LNCaP clone FGC (cell line): ENCODE measurements at regions not wholly inside any gene's neighbourhood (a gene's known extent, or its start where the extent isn't known, plus 50 kb on each side); places are given as distances from the start of the nearest gene placed in this dataset.

Experiments used
- DNase-seq: peaks from one replicate; pipeline ENCODE4 v3.0.0-alpha.2; 2011; ENCODE audit warnings: low read depth
- H3K4me3 ChIP-seq: 2 replicates; pipeline ENCODE4 v1.5.1; 2011; ENCODE audit warnings: mild to moderate bottlenecking, low read depth, low read length, control low read depth
- TF ChIP-seq, protein P1 (sequence below): IDR thresholded peaks from 2 replicates; pipeline ENCODE4 v1.5.1; 2012; ENCODE audit warnings: mild to moderate bottlenecking; ENCODE audit not compliant: control insufficient read depth, insufficient read depth; ENCODE audit errors: extremely low read depth

DNA sequence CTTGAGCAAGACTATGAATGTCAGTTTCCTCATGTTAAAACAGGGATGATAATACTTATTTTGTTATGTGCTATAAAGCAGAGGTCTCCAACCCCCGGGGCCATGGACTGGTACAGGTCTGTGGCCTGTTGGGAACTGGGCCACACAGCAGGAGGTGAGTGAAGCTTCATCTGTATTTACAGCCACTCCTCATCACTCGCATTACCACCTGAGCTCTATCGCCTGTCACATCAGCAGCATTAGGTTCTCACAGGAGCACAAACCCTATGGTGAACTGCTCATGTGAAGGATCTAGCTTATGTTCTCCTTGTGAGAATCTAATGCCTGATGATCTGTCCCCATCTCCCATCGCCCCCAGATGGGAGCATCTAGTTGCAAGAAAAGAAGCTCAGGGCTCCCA lies 365.3 kb upstream of the SMIM30 start:
- no peak for DNase-seq
- H3K4me3 ChIP-seq = no peak overlapping the region
- TF ChIP-seq, protein P1, sequence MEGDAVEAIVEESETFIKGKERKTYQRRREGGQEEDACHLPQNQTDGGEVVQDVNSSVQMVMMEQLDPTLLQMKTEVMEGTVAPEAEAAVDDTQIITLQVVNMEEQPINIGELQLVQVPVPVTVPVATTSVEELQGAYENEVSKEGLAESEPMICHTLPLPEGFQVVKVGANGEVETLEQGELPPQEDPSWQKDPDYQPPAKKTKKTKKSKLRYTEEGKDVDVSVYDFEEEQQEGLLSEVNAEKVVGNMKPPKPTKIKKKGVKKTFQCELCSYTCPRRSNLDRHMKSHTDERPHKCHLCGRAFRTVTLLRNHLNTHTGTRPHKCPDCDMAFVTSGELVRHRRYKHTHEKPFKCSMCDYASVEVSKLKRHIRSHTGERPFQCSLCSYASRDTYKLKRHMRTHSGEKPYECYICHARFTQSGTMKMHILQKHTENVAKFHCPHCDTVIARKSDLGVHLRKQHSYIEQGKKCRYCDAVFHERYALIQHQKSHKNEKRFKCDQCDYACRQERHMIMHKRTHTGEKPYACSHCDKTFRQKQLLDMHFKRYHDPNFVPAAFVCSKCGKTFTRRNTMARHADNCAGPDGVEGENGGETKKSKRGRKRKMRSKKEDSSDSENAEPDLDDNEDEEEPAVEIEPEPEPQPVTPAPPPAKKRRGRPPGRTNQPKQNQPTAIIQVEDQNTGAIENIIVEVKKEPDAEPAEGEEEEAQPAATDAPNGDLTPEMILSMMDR = no peak

DNA sequence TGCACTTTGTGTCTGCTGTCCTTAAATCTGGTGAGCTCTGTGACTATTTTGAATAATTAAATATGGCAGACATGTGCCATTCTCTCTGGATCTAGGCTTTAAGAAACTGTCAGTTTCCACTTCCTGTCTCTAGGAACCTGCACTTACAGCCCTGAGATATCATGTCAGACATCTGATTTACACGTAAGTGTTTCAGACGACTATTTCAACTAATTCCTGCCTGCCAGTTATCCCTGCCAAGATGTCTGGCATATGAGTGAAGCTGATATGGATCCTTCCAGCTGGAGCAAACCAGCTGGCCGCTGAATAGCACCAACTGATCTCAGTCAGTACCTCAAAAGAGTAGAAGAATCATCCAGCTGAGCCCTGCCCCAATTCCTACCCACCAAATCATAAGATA lies 362.2 kb upstream of the SMIM30 start:
- H3K4me3 ChIP-seq = no peak overlapping the region
- TF ChIP-seq, protein P1 = no peak
- DNase-seq = no peak

DNA sequence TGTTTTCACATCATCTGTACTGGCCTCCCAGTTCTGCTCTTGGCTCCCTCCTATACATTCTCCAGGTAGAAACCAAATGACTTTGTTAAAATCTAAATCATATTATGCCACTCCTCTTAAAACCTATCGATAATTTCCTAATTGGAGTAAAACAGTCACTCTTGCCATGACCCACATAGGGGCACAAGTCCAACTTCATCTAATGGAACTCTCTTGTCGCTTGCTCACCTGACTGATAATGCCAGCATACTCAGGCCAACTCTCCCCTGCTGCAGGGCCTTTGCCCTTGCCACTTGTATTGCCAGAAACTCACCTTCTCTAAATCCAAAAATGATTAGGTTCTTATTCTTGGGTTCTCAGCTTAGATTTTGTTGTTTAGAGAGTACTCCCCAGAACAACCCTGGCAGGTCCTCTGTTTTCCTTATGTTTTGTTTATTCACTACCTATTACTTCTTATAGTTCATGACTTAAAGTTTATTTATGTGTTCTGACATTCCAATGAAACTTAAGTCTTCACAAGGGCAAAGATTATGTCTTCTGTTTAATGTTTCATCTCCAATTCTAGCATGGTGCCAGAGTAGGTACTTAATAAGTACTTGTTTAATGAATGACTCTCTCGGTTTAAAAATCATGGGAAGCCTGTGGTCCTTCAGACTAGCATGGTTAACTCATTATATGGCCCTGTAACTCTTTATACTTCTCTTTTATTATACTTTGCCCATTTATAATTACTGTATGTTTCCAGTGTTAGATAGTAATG lies 345.9 kb upstream of the SMIM30 start:
- TF ChIP-seq, protein P1 = no peak
- DNase-seq = no peak
- H3K4me3 ChIP-seq = no peak overlapping the region

DNA sequence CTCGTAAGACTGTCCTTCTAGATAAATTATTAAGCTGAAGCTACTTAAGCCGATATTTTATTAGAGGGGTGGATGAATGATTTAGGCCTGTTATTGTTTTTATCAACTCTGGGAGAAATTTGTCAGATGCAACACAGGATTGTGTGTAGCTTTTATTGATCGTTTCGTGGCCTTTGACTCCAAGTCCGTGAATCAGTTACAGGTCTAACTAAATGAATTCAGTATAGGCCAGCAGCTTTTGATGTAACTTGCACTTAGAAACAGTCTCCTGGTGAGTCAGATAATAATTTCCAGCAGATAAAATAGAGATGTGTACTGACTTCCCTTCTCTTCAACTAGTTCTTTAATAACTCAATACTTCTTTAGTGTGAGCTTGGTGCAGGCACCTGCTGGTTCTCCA lies 341.7 kb upstream of the SMIM30 start:
- no peak for DNase-seq
- TF ChIP-seq, protein P1 = no peak

DNA sequence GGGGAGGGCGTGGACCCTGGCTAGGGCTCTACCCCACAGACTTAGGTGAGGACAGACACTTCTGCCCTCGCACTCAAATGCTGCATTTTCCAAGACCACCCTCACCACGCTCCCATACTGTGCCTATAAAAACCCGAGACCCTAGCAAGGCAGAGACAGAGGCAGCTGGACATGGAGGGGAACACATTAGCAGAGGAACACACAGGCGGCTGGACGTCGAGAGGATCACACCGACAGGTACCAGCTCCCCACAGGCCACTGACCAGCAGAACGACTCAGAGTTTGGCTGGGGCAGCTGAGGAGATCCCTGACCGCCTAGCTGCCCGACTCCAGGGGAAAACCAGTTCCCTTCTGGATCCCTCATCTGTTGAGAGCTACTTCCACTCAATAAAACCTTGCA lies 338.2 kb upstream of the SMIM30 start:
- TF ChIP-seq, protein P1 = no peak
- H3K4me3 ChIP-seq = no peak overlapping the region
- DNase-seq = no peak

More for the DNA sequence above, 341.7 kb upstream of the SMIM30 start:
- H3K4me3 ChIP-seq = no peak overlapping the region

DNA sequence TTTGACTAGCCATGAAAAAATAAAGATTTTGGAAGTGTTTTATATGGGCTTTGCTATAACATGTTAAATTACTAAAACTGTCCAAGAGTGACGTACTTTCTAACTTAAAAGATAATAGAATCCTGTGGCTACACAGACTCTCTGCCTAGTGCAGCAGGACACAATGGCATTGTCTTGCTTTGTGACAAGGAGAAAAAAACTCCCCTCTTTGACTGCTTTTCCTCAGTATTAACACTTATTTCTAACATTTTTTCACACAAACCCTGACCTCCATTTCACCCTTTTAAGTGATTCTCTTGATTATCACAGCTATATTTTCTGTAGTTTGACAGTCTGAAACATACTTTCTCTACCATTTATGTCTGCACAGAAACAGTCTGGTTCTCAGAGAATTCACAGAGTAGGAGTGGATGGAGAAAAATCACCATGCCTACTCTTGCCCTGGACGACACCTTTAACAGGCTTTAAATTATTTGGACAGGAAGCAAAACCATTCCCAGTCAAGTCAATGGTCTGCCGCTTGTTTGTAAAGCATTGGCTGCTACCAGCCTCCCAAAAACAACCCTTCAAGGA lies 336.3 kb upstream of the SMIM30 start:
- TF ChIP-seq, protein P1 = no peak
- no peak overlapping the region for H3K4me3 ChIP-seq
- no peak for DNase-seq

DNA sequence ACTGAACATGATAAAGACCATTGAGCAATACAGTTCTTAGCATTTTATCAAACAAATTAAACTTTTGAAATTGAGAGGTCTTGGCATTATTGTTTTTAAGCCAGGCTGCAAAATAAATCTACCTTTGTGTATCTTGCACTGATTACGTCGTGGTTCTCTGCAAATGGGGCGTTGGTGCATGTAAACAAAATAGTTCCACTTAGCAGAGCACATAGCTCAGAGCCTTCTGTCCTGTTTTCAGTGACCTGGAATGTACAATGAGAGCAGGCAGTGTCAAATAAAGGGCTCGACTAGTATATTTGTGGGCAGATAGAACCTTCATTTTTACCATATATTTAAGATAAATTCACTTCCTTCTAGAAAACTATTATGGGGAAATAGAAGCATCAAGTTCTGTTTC lies 333.9 kb upstream of the SMIM30 start:
- no peak overlapping the region for H3K4me3 ChIP-seq
- DNase-seq = no peak
- TF ChIP-seq, protein P1 = no peak
